ENCODE measurements at regions not wholly inside any gene's neighbourhood (a gene's known extent, or its start where the extent isn't known, plus 50 kb on each side); places are given as distances from the start of the nearest gene placed in this dataset.

DNA sequence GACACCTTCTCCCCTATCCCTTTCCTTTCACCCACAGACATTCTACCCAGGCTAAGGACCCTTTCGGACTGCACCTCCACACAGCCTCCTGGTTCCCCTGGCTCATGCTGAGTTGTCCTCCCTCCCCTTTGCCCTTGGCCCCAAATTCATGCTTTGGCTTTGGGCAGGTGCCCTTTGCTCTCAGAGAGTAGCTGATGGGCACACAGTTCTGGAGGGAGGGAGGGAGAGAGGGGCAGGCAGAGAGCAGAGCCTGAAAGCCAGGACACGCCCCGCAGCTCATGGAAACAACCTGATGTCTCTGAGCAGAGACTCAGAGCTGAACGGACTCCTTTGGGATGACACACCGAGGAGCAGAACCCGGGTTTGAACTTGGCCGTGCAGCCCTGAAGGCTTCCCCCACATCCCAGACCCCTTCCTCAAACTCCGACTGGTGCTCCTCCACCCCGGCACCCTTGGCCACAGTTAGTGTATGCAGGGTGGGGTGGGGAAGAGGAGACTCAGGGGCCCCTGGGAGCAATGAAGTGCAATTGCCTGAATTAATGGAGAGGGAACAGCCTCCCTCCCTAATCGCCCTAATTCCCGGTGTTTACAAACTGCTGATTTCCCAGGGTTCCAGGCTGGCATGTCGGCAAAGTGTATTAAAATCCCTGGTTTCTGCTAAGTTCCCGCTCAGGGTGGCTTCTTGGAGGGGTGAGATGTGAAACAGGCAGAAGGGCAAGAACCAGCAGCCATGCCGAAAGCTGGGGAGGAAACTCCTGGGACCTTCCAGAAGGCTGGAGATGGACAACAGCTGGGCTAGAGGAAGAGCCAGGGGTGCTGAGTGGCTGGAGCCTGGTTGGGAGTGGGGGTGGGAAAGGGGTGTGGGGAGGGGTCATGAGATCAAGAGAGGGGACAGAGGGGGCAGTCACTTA is 71.2 kb upstream of the SHISAL1 start:
- DNase-seq (ENCODE audit: insufficient read length) = no peak
- no peak for FAIRE-seq
- no peak for TF ChIP-seq POLR2AphosphoS5 (IDR thresholded peaks at IDR 0.05; ENCODE audit: low read depth, low read length)

DNA sequence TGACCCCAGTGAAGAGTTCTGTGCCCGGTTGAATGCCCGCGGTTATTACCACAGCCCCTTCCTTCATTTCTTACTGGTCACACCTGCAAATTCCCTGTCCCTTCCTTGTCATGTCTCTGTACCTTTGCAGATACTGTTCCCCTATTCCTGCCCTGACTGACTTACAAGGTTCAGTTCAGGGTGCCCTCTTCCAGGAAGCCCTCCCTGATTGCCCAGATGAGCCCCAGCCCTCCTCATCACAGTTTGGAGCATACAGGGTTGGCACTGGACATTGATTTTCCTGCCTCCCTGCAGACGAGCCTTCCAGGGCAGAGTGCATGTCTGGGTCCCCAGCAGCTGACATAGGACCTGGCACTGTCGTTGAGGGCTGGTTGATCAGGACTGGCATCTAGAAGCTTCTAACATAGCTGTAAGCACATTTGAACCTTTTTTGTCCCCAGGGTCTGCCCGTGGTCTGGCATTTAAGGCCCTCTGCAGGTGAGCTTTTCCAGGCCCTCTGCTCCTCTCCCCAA is 70.4 kb upstream of the SHISAL1 start:
- FAIRE-seq = no peak
- no peak for TF ChIP-seq POLR2AphosphoS5 (IDR thresholded peaks at IDR 0.05; ENCODE audit: low read depth, low read length)
- TF ChIP-seq TAF1 (IDR thresholded peaks at IDR 0.05; ENCODE audit: borderline replicate concordance, low read depth, low read length) = no peak
- no peak for TF ChIP-seq POLR2A (IDR thresholded peaks at IDR 0.05; ENCODE audit: low read depth, low read length)
- no peak for DNase-seq (ENCODE audit: insufficient read length)

GRCh38 chr22:44382116-44383038 is 69.6 kb upstream of the SHISAL1 start:
- FAIRE-seq (no peak), DNase-seq (ENCODE audit: insufficient read length) (no peak)
- TF ChIP-seq POLR2A (IDR thresholded peaks at IDR 0.05; ENCODE audit: low read depth, low read length) = no peak
- TF ChIP-seq TAF1 (IDR thresholded peaks at IDR 0.05; ENCODE audit: borderline replicate concordance, low read depth, low read length) = no peak
- no peak for TF ChIP-seq POLR2AphosphoS5 (IDR thresholded peaks at IDR 0.05; ENCODE audit: low read depth, low read length)

- TF ChIP-seq TAF1 (IDR thresholded peaks at IDR 0.05; ENCODE audit: borderline replicate concordance, low read depth, low read length) (no peak), POLR2AphosphoS5 (IDR thresholded peaks at IDR 0.05; ENCODE audit: low read depth, low read length) (no peak), POLR2A (IDR thresholded peaks at IDR 0.05; ENCODE audit: low read depth, low read length) (no peak)
- no peak for DNase-seq (ENCODE audit: insufficient read length)
- no peak for FAIRE-seq
Observed at GRCh38 chr22:44381761-44382115, 69.0 kb upstream of the SHISAL1 start.

DNA sequence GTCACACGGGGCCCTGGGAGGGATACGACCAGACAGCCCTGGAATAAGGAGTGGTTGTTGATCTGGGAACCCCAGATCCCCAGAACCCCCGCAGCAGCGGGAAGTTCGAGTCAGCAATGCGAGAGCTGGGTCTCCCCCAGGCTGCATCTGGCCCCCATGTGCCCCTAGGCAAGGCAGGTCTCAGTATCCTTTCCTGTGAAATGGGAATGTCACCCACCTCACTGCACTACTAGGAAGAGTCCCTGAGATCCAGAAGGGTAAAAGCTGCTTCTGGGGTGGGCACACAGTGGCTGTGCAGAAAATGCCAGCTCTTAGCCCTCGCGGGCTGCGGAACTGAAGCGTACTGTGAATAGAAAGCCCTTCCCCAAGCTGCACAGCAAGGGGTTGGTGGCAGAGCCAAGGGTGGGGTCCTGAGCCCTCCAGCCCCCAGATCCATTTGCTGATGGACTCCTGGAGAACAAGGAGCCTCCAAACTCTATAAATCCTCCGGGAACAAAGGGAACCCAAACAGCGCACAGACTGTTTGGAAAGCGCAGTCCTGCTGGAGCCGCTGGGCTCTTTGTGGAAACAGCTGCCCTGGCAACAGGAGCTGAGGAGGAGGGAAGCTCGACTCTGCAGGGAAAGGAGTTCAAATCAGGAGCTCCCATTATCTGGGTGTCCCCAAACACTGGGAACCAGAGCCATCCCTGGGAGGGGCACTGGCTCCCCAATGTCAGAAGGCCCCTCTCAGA is 68.2 kb upstream of the SHISAL1 start:
- FAIRE-seq = no peak
- no peak for TF ChIP-seq POLR2A (IDR thresholded peaks at IDR 0.05; ENCODE audit: low read depth, low read length)
- no peak for TF ChIP-seq TAF1 (IDR thresholded peaks at IDR 0.05; ENCODE audit: borderline replicate concordance, low read depth, low read length)
- TF ChIP-seq POLR2AphosphoS5 (IDR thresholded peaks at IDR 0.05; ENCODE audit: low read depth, low read length) = no peak
- DNase-seq (ENCODE audit: insufficient read length) = no peak

DNA sequence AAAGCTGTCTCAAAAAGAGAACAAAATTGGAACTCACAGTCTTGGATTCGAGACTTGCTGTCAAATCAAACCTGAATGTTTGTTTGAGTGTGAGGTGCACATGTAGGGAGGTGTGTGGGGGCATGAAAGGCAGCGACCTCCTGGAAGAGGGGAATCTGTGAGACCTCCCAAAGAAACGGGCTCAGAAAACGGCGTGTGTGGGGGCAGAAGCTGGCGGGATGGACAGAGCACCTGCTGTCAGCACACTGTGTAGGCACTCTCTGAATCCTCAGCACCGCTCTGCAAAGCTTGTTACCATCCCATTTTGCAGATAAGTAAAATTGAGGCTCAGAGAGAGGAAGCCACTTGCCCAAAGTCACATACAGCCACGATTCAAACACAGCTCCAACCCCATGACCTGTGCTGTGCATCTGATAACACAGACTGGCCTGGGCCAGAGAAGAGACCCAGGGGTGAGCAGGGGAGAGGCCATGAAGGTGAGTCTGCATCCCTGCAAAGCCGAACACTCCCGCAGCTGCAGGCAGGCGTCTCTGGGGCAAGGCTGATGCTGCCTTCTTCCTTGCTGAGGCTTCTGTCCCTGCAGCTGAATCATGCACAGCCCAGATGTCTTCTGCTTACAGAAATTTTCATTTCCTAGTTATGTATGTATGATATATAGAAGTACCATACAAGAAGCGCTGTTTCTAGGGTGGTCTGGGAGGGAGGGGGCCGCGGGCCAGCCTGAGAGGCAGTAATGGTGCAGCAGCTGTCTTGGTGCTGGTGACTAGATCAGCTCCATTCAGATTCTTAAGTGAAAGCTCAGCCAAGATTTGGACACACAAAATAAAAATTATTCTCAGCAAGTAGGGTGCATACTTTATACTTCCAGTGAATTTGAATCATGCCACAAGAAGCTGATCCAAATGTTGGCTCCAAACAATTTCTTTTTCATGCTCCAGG is 67.3 kb upstream of the SHISAL1 start:
- TF ChIP-seq POLR2AphosphoS5 (IDR thresholded peaks at IDR 0.05; ENCODE audit: low read depth, low read length) = no peak
- no peak for TF ChIP-seq TAF1 (IDR thresholded peaks at IDR 0.05; ENCODE audit: borderline replicate concordance, low read depth, low read length)
- TF ChIP-seq POLR2A (IDR thresholded peaks at IDR 0.05; ENCODE audit: low read depth, low read length) = no peak
- DNase-seq (ENCODE audit: insufficient read length) (no peak), FAIRE-seq (no peak)

DNA sequence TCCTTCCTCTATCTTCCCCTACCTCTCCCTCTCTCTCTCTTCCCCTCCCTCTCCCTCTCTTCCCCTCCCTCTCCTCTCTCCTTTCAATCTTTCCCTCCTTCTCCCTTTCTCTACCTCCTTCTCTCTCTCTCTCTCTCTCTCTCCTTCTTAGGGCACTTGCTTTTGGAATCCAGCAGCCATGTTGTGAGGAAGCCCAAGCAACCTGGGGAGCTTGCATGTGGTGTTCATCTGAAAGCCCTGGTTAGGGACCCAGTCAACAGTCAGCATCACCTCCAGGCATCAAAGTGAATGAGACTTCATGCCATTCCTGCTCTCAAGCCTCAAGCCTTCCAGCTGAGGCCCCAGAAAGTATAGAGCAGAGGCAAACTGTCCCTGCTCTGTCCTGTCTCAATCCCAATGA is 65.6 kb upstream of the SHISAL1 start:
- TF ChIP-seq TAF1 (IDR thresholded peaks at IDR 0.05; ENCODE audit: borderline replicate concordance, low read depth, low read length) (no peak), POLR2AphosphoS5 (IDR thresholded peaks at IDR 0.05; ENCODE audit: low read depth, low read length) (no peak), POLR2A (IDR thresholded peaks at IDR 0.05; ENCODE audit: low read depth, low read length) (no peak)
- DNase-seq (ENCODE audit: insufficient read length) = no peak
- no peak for FAIRE-seq

DNA sequence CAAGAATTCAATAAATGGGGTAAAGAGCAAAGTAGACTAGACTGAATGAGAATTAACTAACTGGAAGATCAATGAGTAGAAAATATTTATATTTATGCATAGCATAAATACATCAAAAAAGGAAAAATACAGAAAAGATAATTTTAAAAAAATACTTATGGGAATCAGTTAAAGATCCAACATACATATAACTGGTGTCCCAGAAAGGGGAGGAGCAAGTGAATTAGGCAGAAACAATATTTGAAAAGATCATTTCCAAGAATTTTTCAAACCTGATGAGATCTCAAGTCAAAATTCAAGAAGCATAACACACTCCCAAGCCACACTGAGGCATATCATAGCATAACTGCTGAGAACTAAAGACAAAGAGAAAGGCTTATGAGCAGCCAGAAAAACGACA is 62.7 kb upstream of the SHISAL1 start:
- TF ChIP-seq TAF1 (IDR thresholded peaks at IDR 0.05; ENCODE audit: borderline replicate concordance, low read depth, low read length) (no peak), POLR2A (IDR thresholded peaks at IDR 0.05; ENCODE audit: low read depth, low read length) (no peak), POLR2AphosphoS5 (IDR thresholded peaks at IDR 0.05; ENCODE audit: low read depth, low read length) (no peak)
- FAIRE-seq (no peak), DNase-seq (ENCODE audit: insufficient read length) (no peak)

DNA sequence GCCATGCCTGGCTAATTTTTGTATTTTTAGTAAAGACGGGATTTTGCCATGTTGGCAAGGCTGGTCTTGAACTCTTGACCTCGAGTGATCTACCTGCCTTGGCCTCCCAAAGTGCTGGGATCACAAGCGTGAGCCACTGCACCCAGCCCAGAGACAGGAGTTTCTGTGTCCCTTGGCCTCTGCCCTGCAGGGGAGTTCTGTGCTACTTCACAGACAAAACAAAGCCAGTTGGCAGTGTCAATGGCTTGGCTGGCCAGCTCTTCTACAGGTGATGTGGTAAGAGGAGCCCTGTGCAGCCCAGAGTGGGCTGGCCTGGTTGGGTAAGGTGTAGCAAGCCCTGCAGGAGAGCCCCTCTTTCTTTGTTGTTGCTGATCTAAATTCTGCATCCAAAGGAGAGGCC is 60.5 kb upstream of the SHISAL1 start:
- TF ChIP-seq TAF1 (IDR thresholded peaks at IDR 0.05; ENCODE audit: borderline replicate concordance, low read depth, low read length) (no peak), POLR2A (IDR thresholded peaks at IDR 0.05; ENCODE audit: low read depth, low read length) (no peak), POLR2AphosphoS5 (IDR thresholded peaks at IDR 0.05; ENCODE audit: low read depth, low read length) (no peak)
- FAIRE-seq = no peak
- no peak for DNase-seq (ENCODE audit: insufficient read length)

- DNase-seq (ENCODE audit: insufficient read length) (no peak), FAIRE-seq (no peak)
Observed at GRCh38 chr22:44372611-44373010, 59.9 kb upstream of the SHISAL1 start.

More at GRCh38 chr22:44372611-44373010, 59.9 kb upstream of the SHISAL1 start:
- TF ChIP-seq POLR2AphosphoS5 (IDR thresholded peaks at IDR 0.05; ENCODE audit: low read depth, low read length) (no peak), TAF1 (IDR thresholded peaks at IDR 0.05; ENCODE audit: borderline replicate concordance, low read depth, low read length) (no peak), POLR2A (IDR thresholded peaks at IDR 0.05; ENCODE audit: low read depth, low read length) (no peak)

Data from GM12892 (cell line).